Smooth muscle cell (in vitro differentiated cells): ENCODE measurements at regions not wholly inside any gene's neighbourhood (a gene's known extent, or its start where the extent isn't known, plus 50 kb on each side); places are given as distances from the start of the nearest gene placed in this dataset.

Experiments
- DNase-seq: peaks from one replicate; lab custom pipeline; 2025; ENCODE audit not compliant: unreplicated experiment; lab: John Stamatoyannopoulos, UW
- H2AFZ ChIP-seq: fragments of 200-600 bp; sonication (generic); 2 replicates; pipeline ENCODE4 v1.6.0; 2016; ENCODE audit warnings: antibody characterized with exemption, low read depth, mild to moderate bottlenecking
- H3F3A ChIP-seq: fragments of 200-600 bp; sonication (generic); 2 replicates; pipeline ENCODE4 v1.6.0; 2017; ENCODE audit warnings: antibody characterized with exemption, low read depth
- H3K27ac ChIP-seq: fragments of 200-600 bp; sonication (generic); 2 replicates; pipeline ENCODE4 v1.5.1; 2016; ENCODE audit warnings: low read depth, mild to moderate bottlenecking
- H3K27me3 ChIP-seq: fragments of 200-600 bp; sonication (generic); 2 replicates; pipeline ENCODE4 v1.6.1; 2016; ENCODE audit warnings: low read depth, mild to moderate bottlenecking
- H3K36me3 ChIP-seq: fragments of 200-600 bp; sonication (generic); 2 replicates; pipeline ENCODE4 v1.5.1; 2016; ENCODE audit warnings: low read depth
- H3K4me1 ChIP-seq: fragments of 200-600 bp; sonication (generic); 2 replicates; pipeline ENCODE4 v1.5.1; 2016; ENCODE audit warnings: low read depth
- H3K4me2 ChIP-seq: fragments of 200-600 bp; sonication (generic); 2 replicates; pipeline ENCODE4 v1.6.0; 2016; ENCODE audit warnings: mild to moderate bottlenecking
- H3K4me3 ChIP-seq: fragments of 200-600 bp; sonication (generic); 2 replicates; pipeline ENCODE4 v1.5.1; 2016; ENCODE audit warnings: mild to moderate bottlenecking
- H3K79me2 ChIP-seq: fragments of 200-600 bp; sonication (generic); 2 replicates; pipeline ENCODE4 v1.6.0; 2016; ENCODE audit warnings: low read depth, mild to moderate bottlenecking
- H3K9ac ChIP-seq: fragments of 200-600 bp; sonication (generic); 2 replicates; pipeline ENCODE4 v1.6.0; 2016; ENCODE audit warnings: low read depth
- H3K9me3 ChIP-seq: fragments of 200-600 bp; sonication (generic); replicated peaks from 2 replicates; pipeline ENCODE4 v1.5.1; 2016; ENCODE audit warnings: low read depth
- H4K20me1 ChIP-seq: fragments of 200-600 bp; sonication (generic); 2 replicates; pipeline ENCODE4 v1.6.0; 2016; ENCODE audit warnings: low read depth
- WGBS: methylation state at CpG from one replicate; pipeline ENCODE4 v1.1.7; 2016; ENCODE audit warnings: low lambda C conversion rate; 5-methylcytosine and 5-hydroxymethylcytosine counted together
- TF ChIP-seq, protein P1 (sequence below): fragments of 200-600 bp; sonication (generic); IDR thresholded peaks from 2 replicates; pipeline ENCODE4 v1.5.1; 2017; ENCODE audit warnings: borderline replicate concordance, mild to moderate bottlenecking, antibody characterized with exemption; ENCODE audit not compliant: insufficient read depth, poor library complexity, severe bottlenecking

DNA sequence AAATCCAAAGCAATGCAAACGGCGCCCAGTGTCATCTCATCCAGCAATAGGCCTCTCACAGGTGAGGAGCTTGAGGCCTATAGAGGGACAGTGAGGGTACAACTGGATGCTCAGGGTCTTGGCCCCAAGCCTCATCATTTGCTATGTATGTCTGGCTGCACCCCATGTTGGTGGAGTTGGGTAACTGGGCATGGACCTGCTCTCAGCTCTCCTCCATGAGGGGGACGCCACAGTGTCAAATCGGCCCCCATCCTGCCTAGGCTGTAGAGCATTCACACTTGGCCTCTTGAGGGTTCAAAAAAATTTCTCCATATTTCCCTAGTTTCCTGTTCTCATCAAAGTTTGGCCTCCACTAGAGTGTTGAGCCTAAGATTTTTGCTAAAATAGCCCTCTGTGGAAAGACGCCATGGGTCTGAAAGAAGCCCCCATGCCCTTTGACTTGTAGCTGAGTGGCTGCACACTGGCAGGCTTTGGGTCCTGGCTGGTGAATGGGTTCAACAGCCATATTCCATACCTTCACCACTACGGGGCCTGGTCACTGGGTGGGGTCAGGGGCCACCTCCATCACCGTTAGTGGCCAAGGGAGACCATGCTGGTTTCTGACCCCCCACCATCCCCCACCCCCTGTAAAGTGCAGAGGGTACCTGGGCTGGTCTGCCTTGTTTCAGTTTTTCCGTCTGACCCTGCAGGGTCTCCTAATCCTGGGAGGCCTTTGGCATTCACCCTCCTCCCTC, 132.3 kb upstream of the TBX20 start:
- DNase-seq, result no peak
- TF ChIP-seq, protein P1, sequence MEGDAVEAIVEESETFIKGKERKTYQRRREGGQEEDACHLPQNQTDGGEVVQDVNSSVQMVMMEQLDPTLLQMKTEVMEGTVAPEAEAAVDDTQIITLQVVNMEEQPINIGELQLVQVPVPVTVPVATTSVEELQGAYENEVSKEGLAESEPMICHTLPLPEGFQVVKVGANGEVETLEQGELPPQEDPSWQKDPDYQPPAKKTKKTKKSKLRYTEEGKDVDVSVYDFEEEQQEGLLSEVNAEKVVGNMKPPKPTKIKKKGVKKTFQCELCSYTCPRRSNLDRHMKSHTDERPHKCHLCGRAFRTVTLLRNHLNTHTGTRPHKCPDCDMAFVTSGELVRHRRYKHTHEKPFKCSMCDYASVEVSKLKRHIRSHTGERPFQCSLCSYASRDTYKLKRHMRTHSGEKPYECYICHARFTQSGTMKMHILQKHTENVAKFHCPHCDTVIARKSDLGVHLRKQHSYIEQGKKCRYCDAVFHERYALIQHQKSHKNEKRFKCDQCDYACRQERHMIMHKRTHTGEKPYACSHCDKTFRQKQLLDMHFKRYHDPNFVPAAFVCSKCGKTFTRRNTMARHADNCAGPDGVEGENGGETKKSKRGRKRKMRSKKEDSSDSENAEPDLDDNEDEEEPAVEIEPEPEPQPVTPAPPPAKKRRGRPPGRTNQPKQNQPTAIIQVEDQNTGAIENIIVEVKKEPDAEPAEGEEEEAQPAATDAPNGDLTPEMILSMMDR, result no peak
- Histone ChIP-seq H4K20me1 (no peaks in the 10 kb centered on the region), H2AFZ (no peak overlapping the region), H3F3A (no peaks in the 10 kb centered on the region), H3K36me3 (no peaks in the 10 kb centered on the region), H3K9me3 (no peaks in the 10 kb centered on the region), H3K9ac (no peak overlapping the region), H3K27ac (peak overlapping the region; percentile 46), H3K79me2 (no peaks in the 10 kb centered on the region), H3K4me3 (no peak overlapping the region), H3K4me2 (peak overlapping the region; percentile 71), H3K4me1 (no peaks in the 10 kb centered on the region), H3K27me3 (no peaks in the 10 kb centered on the region)
- WGBS, result 94% methylated on average over 8 of the region's 8 CpGs

DNA sequence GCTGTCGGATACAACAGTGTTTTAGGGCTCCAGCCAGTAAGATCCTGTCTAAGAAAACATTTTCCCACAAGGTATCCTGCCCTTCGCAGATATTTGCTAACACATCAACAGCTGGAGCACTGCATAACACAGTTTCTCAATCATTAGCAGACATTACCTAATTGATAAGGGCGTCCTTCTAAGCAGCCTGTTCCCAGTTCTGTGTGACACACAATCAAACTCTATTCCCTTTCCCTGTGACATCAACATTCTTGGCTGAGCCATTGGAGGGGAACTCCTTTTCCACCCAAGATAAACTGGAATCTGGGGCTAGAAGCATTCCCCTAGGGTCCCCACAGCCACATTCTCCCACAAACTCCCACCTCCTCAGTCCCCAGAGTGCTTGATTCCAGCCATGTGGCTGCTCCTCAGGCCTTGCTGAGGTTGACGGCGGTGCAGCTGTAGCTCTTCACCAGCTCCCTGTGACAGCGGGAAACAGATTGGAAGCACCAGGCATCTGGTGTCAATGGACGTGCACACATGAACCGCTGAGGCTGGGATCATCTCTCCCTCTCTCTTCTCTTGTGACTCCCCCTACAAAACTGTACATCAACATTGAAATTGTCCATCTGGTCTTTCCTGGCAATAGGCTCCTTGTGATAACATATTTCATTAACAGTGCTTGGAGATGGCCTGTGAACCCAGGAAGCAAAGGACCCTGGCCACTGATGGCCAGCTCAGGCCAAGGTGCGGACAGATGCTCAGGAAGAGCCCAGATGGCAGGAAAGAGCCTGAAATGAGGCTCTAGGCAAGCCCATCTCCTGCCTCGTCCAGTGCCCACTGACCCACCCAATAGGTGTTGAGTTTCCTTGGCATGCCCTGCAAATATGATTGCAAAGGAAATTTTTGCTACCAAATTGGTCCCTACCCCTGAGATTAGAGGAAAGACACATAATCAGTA, 131.1 kb upstream of the TBX20 start:
- no peaks in the 10 kb centered on the region for H3K27me3 ChIP-seq
- H3K4me2 ChIP-seq, result no peak overlapping the region
- no peak for DNase-seq
- H3K9me3 ChIP-seq, result no peaks in the 10 kb centered on the region
- no peaks in the 10 kb centered on the region for H4K20me1 ChIP-seq
- no peak overlapping the region for H3K4me3 ChIP-seq
- WGBS, result 69% methylated on average over 10 of the region's 10 CpGs
- H3K27ac ChIP-seq, result no peak overlapping the region
- H3K36me3 ChIP-seq, result no peaks in the 10 kb centered on the region
- no peaks in the 10 kb centered on the region for H3F3A ChIP-seq
- no peak overlapping the region for H3K9ac ChIP-seq
- no peaks in the 10 kb centered on the region for H3K79me2 ChIP-seq
- no peaks in the 10 kb centered on the region for H3K4me1 ChIP-seq
- TF ChIP-seq, protein P1, result no peak
- peak overlapping the region; percentile 7 for H2AFZ ChIP-seq

DNA sequence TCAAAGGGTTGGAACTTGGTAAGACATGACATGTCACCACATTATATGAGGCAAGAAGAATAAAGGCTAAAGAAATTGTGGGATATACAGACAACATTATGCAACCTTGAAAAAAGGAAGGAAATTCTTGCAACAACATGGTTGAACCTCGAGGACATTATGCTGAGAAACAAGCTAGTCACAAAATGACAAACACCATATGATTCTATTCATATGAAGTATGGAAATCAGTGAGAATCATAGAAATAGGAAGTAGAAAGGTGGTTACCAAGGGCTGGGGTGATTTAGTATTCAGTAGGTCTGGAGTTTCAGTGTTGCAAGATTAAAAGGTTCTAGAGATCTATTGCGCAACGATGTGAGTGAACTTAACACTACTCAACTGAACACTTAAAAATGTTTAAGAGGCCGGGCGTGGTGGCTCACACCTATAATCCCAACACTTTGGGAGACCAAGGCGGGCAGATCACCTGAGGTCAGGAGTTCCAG, 126.9 kb upstream of the TBX20 start:
- Histone ChIP-seq H3K9ac (no peak overlapping the region), H3F3A (no peaks in the 10 kb centered on the region), H2AFZ (no peak overlapping the region), H4K20me1 (no peaks in the 10 kb centered on the region), H3K9me3 (no peaks in the 10 kb centered on the region), H3K27ac (no peak overlapping the region), H3K4me2 (no peak overlapping the region), H3K79me2 (no peaks in the 10 kb centered on the region), H3K27me3 (no peaks in the 10 kb centered on the region), H3K4me1 (no peaks in the 10 kb centered on the region), H3K36me3 (no peaks in the 10 kb centered on the region), H3K4me3 (no peak overlapping the region)
- 94% methylated on average over 6 of the region's 6 CpGs for WGBS
- TF ChIP-seq, protein P1, result no peak
- no peak for DNase-seq
